Common myeloid progenitor, CD34-positive (primary cell): ENCODE measurements at regions not wholly inside any gene's neighbourhood (a gene's known extent, or its start where the extent isn't known, plus 50 kb on each side); places are given as distances from the start of the nearest gene placed in this dataset.

ENCODE experiments used
- CTCF ChIA-PET: fragments of 350-600 bp; sonication (Branson Sonifier 250); formaldehyde crosslinking; loops from one replicate; lab custom pipeline; 2021; ENCODE audit warnings: antibody characterized with exemption; lab: Charles Lee
- POLR2A ChIA-PET: fragments of 350-600 bp; sonication (Branson Sonifier 250); formaldehyde crosslinking; loops from one replicate; lab custom pipeline; 2021; ENCODE audit warnings: antibody characterized with exemption; lab: Charles Lee
- DNase-seq, 3 donors: peaks; one replicate each; pipeline versions ENCODE4 v3.0.0 to v3.0.0-alpha.2; 2013
- H3K27ac ChIP-seq, 2 experiments: 1 replicate in 1 of 2; 2 replicates in 1 of 2; pipeline ENCODE4 v1.7.0; 2013; ENCODE audit warnings: inconsistent platforms in 2 of 2, low read length in 2 of 2, mild to moderate bottlenecking in 2 of 2, low read depth in 1 of 2, moderate library complexity in 1 of 2; ENCODE audit not compliant: severe bottlenecking in 2 of 2, insufficient read depth in 1 of 2, poor library complexity in 1 of 2
- H3K27me3 ChIP-seq, 5 experiments: replicated peaks in 2 of 5; 1 replicate in 3 of 5; 2 replicates in 2 of 5; pipeline versions ENCODE4 v1.6.1 to v1.7.0; 2013; ENCODE audit warnings: low read length in 4 of 5, mild to moderate bottlenecking in 2 of 5, moderate library complexity in 2 of 5, inconsistent platforms in 1 of 5; ENCODE audit not compliant: insufficient read depth in 5 of 5, control insufficient read depth in 4 of 5
- H3K36me3 ChIP-seq, 4 experiments: 1 replicate in 2 of 4; 2 replicates in 2 of 4; pipeline versions ENCODE4 v1.6.1 to v1.7.0; 2013; ENCODE audit warnings: low read length in 3 of 4, control low read depth in 1 of 4, mild to moderate bottlenecking in 1 of 4; ENCODE audit not compliant: control insufficient read depth in 4 of 4, insufficient read depth in 4 of 4
- H3K4me1 ChIP-seq, 4 experiments: 1 replicate in 3 of 4; 2 replicates in 1 of 4; pipeline versions ENCODE4 v1.6.1 to v1.7.1; 2013; ENCODE audit warnings: low read length in 3 of 4, mild to moderate bottlenecking in 3 of 4, control low read depth in 1 of 4, inconsistent platforms in 1 of 4, moderate library complexity in 1 of 4; ENCODE audit not compliant: control insufficient read depth in 4 of 4, insufficient read depth in 4 of 4; ENCODE audit errors: control extremely low read depth in 1 of 4
- H3K4me3 ChIP-seq, 7 experiments: 1 replicate in 4 of 7; 2 replicates in 3 of 7; pipeline versions ENCODE4 v1.5.1 to v1.7.0; 2013; ENCODE audit warnings: mild to moderate bottlenecking in 7 of 7, low read length in 6 of 7, moderate library complexity in 6 of 7, inconsistent platforms in 2 of 7, low read depth in 2 of 7, control low read depth in 1 of 7; ENCODE audit not compliant: insufficient read depth in 4 of 7, control insufficient read depth in 1 of 7; ENCODE audit errors: extremely low read depth in 1 of 7
- H3K9me3 ChIP-seq, 5 experiments: 1 replicate in 4 of 5; 2 replicates in 1 of 5; pipeline versions ENCODE4 v1.6.1 to v1.7.1; 2013; ENCODE audit warnings: low read length in 4 of 5, mild to moderate bottlenecking in 2 of 5, inconsistent platforms in 1 of 5, low read depth in 1 of 5, moderate library complexity in 1 of 5; ENCODE audit not compliant: control insufficient read depth in 4 of 5, insufficient read depth in 2 of 5; ENCODE audit errors: control extremely low read depth in 1 of 5
- WGBS: methylation state at CpG from one replicate; pipeline ENCODE4 v1.1.5; 2013; ENCODE audit not compliant: insufficient coverage; 5-methylcytosine and 5-hydroxymethylcytosine counted together

- Histone ChIP-seq H3K27me3 (peaks cover 21 to 87% (median 37%) of the 10 kb centered on the region in 5 experiments), H3K4me1 (no peaks in the 10 kb centered on the region), H3K36me3 (no peaks in the 10 kb centered on the region), H3K4me3 (no peak overlapping the region), H3K27ac (no peak overlapping the region), H3K9me3 (no peaks in the 10 kb centered on the region)
- WGBS, result 13% methylated on average over 11 of the region's 19 CpGs
- ChIA-PET CTCF (interaction anchor here (1.0 kb wide), 1 partner anchor 12 kb away, joined by 3 read pairs; no protein-coding TSS in a partner anchor), POLR2A (no interaction called here)
- DNase-seq, result no peak
Measured at GRCh38 chr10:118246332-118247295, 95.5 kb downstream of the FAM204A start.

GRCh38 chr10:118243907-118244306, 98.2 kb downstream of the FAM204A start:
- DNase-seq, result no peak
- no peaks in the 10 kb centered on the region for H3K4me1 ChIP-seq
- WGBS, result 88% methylated on average over 5 of the region's 5 CpGs
- peaks cover 20 to 90% (median 39%) of the 10 kb centered on the region in 5 experiments for H3K27me3 ChIP-seq
- ChIA-PET CTCF (interaction anchor here (0.7 to 1.5 kb wide), 5 partner anchors 301 to 1027 kb away, joined by 3 to 6 read pairs (median 3); no protein-coding TSS in a partner anchor), POLR2A (no interaction called here)
- H3K9me3 ChIP-seq, result no peaks in the 10 kb centered on the region
- no peak overlapping the region for H3K4me3 ChIP-seq
- H3K36me3 ChIP-seq, result no peaks in the 10 kb centered on the region
- H3K27ac ChIP-seq, result no peak overlapping the region

DNA sequence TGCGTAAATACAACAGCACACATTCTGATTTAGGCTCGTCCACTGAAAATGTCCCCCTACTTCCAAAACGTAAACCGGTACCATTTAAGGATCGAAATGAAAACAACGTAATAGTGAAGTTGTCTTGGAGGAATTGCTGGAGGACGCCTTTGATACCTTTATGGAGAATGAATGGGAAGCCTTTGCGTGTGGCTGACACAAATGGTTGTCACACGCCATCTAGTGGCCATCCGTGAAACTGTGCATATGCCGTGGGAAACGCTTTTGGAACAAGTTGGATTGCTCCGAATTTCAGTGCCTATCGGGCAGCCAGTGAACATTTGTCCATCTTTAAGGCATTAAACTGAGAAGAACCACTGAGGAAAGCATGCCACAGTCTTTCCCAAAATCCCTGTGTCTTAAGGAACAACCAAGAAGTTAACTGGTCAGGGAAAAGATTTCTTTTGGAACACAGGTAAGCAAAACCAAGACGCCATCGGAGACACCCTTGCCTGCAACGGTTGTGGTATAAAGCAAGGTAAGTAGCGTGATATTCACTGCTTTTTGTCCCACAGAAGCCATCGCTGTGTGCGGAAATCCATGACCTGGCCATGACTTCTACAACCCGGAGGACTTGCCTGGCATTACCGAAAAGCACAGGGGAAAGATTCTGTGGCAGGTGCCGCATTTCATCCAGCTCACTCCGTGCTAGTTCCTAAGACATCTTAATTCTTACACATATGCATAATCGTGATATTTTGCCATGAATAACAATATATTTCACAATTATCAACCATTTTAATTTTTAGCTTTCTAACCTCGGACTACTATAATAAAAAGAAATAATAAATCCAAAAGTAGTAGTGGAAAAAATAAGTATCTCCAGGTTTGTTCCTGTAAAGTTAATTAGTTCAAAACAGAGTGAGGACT, 100.6 kb downstream of the FAM204A start:
- WGBS, result 25% methylated on average over 16 of the region's 26 CpGs
- DNase-seq, result peak; percentile 71 to 78 (median 71)
- H3K27me3 ChIP-seq, result peaks cover 20 to 92% (median 33%) of the 10 kb centered on the region in 5 experiments
- H3K27ac ChIP-seq, result no peak overlapping the region
- H3K4me3 ChIP-seq, result no peak overlapping the region
- POLR2A ChIA-PET, result no interaction called here
- H3K4me1 ChIP-seq, result no peaks in the 10 kb centered on the region
- no peaks in the 10 kb centered on the region for H3K9me3 ChIP-seq
- CTCF ChIA-PET, result interaction anchor here (0.8 to 4.3 kb wide), 11 partner anchors 18 to 763 kb away, joined by 3 to 22 read pairs (median 3); no protein-coding TSS in a partner anchor
- H3K36me3 ChIP-seq, result no peaks in the 10 kb centered on the region

- WGBS, result no CpG with 5 or more reads among the region's 1 CpG
- ChIA-PET CTCF (interaction anchor here (4.3 kb wide), 1 partner anchor 379 kb away, joined by 22 read pairs; no protein-coding TSS in a partner anchor), POLR2A (no interaction called here)
- no peak for DNase-seq
- H3K9me3 ChIP-seq, result no peaks in the 10 kb centered on the region
- no peak overlapping the region for H3K4me3 ChIP-seq
- H3K36me3 ChIP-seq, result no peaks in the 10 kb centered on the region
- no peaks in the 10 kb centered on the region for H3K4me1 ChIP-seq
- H3K27ac ChIP-seq, result no peak overlapping the region
- H3K27me3 ChIP-seq, result peaks cover 11 to 87% (median 26%) of the 10 kb centered on the region in 5 experiments
Measured at GRCh38 chr10:118239236-118239630, 102.9 kb downstream of the FAM204A start.

DNA sequence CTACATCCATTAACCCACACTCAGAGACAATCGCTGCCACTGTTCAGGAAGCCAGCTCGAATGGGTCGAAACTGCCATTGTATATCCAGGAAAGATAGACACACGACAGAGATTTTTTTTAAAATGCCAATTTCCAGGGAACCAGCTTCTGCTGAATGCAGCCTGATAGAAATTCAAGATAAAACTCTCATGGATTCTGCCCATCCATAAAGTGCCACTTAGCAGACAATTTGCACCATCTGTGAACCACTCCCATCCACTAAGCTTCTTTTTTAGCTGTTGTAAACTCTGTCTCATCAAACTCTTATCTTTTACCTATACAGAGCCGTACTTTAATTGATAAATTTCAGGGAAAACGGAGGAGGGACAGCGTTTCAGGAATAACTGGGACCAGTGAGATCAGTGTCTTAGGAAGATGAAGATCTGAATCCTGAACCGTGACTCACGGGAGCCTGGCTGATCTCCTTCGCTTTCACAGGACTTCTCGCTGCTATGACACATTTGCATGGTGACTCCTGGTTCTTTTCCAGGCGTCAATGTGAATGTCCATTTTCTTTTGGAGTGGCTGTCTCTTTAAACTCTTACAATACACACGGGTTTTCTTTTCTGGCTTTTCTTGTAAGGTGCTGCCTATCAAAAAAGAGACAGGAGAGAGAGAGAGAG, 103.4 kb downstream of the FAM204A start:
- H3K4me3 ChIP-seq, result no peak overlapping the region
- H3K4me1 ChIP-seq, result no peaks in the 10 kb centered on the region
- DNase-seq, result no peak
- H3K27ac ChIP-seq, result no peak overlapping the region
- WGBS, result 55% methylated on average over 10 of the region's 13 CpGs
- POLR2A ChIA-PET, result no interaction called here
- CTCF ChIA-PET, result interaction anchor here (0.5 kb wide), 1 partner anchor 18 kb away, joined by 3 read pairs; no protein-coding TSS in a partner anchor
- H3K27me3 ChIP-seq, result peaks cover 8 to 86% (median 26%) of the 10 kb centered on the region in 5 experiments
- no peaks in the 10 kb centered on the region for H3K9me3 ChIP-seq
- no peaks in the 10 kb centered on the region for H3K36me3 ChIP-seq

DNA sequence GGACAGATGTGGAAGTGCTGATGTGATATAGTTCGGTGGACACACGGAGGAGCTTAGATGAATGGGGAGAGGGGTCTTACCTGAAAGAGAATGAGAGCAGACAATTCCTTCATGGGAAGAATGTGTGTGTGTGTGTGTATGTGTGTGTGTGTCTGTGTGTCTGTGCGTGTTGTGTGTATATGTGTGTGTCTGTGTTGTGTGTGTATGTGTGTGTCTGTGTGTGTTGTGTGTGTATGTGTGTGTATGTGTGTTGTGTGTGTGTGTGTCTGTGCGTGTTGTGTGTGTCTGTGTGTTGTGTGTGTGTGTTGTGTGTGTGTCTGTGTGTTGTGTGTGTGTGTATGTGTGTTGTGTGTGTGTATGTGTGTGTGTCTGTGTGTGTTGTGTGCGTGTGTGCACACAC, 104.2 kb downstream of the FAM204A start:
- H3K4me1 ChIP-seq, result no peaks in the 10 kb centered on the region
- 87% methylated on average over 2 of the region's 5 CpGs for WGBS
- H3K4me3 ChIP-seq, result no peak overlapping the region
- CTCF ChIA-PET, result interaction anchor here (0.6 to 1.5 kb wide), 2 partner anchors 741 to 870 kb away, joined by 3 to 4 read pairs; no protein-coding TSS in a partner anchor
- no peaks in the 10 kb centered on the region for H3K36me3 ChIP-seq
- no peaks in the 10 kb centered on the region for H3K9me3 ChIP-seq
- peak in 2 of 3 donors; percentile 6 to 13 for DNase-seq
- H3K27me3 ChIP-seq, result peaks cover 8 to 84% (median 26%) of the 10 kb centered on the region in 5 experiments
- POLR2A ChIA-PET, result no interaction called here
- H3K27ac ChIP-seq, result no peak overlapping the region
